Neural crest cell (in vitro differentiated cells): ENCODE measurements at regions not wholly inside any gene's neighbourhood (a gene's known extent, or its start where the extent isn't known, plus 50 kb on each side); places are given as distances from the start of the nearest gene placed in this dataset.
"Not testable (repeated sequence)": the region's sequence is repeated elsewhere in the genome, so short reads cannot be mapped to it uniquely, and the experiment has no call there.

Experiments
- DNase-seq: peaks from one replicate; pipeline ENCODE4 v3.0.0; 2021; ENCODE audit warnings: low read depth, mixed read lengths, low spot score
- H3K27ac Mint-ChIP-seq: one replicate; pipeline ENCODE4 v1.8.0; 2021; ENCODE audit warnings: mild to moderate bottlenecking, mixed read lengths; ENCODE audit not compliant: unreplicated experiment
- H3K27me3 Mint-ChIP-seq: 2 replicates; pipeline ENCODE4 v1.8.0; 2021; ENCODE audit warnings: low read depth, mild to moderate bottlenecking, mixed read lengths
- H3K36me3 Mint-ChIP-seq: 2 replicates; pipeline ENCODE4 v1.8.0; 2021; ENCODE audit warnings: low read depth, mild to moderate bottlenecking, mixed read lengths
- H3K4me1 Mint-ChIP-seq: 2 replicates; pipeline ENCODE4 v1.8.0; 2021; ENCODE audit warnings: mixed read lengths
- H3K4me3 Mint-ChIP-seq: one replicate; pipeline ENCODE4 v1.8.0; 2021; ENCODE audit warnings: mild to moderate bottlenecking, mixed read lengths
- H3K9me3 Mint-ChIP-seq: 2 replicates; pipeline ENCODE4 v1.8.0; 2021; ENCODE audit warnings: mixed read lengths
- TF ChIP-seq, protein P1 (sequence below): fragments of 200-600 bp; sonication (generic); conservative IDR thresholded peaks from 2 replicates; pipeline ENCODE4 v1.5.0; 2021; ENCODE audit warnings: antibody characterized with exemption, mild to moderate bottlenecking

DNA sequence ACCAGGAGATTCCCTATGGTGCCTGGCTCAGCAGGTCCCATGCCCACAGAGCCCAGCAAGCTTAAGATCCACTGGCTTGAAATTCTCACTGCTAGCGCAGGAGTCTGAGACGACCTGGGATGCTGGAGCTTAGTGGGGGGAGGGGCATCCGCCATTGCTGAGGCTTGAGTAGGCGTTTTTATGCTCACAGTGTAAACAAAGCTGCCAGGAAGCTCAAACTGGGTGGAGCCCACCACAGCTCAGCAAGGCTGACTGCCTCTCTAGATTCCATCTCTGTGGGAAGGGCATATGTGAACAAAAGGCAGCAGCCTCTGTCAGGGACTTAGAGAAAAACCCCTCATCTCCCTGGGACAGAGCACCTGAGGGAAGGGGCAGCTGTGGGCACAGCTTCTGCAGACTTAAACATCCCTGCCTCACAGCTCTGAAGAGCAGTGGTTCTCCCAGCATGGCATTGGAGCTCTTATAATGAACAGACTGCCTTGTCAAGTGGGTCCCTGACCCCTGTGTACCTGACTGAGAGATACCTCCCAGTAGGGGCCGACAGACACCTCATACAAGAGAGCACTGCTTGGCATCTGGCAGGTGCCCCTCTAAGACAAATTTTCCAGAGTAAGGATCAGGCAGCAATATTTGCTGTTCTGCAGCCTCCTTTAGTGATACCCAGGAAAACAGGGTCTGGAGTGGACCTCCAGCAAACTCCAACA lies 231.5 kb upstream of the SETMAR start:
- Mint-ChIP-seq H3K4me3 (no peak overlapping the region), H3K4me1 (peaks cover 15% of the 10 kb centered on the region), H3K36me3 (no peaks in the 10 kb centered on the region), H3K27ac (no peak overlapping the region), H3K9me3 (peaks cover 6% of the 10 kb centered on the region), H3K27me3 (no peaks in the 10 kb centered on the region)
- no peak for DNase-seq
- TF ChIP-seq, protein P1, sequence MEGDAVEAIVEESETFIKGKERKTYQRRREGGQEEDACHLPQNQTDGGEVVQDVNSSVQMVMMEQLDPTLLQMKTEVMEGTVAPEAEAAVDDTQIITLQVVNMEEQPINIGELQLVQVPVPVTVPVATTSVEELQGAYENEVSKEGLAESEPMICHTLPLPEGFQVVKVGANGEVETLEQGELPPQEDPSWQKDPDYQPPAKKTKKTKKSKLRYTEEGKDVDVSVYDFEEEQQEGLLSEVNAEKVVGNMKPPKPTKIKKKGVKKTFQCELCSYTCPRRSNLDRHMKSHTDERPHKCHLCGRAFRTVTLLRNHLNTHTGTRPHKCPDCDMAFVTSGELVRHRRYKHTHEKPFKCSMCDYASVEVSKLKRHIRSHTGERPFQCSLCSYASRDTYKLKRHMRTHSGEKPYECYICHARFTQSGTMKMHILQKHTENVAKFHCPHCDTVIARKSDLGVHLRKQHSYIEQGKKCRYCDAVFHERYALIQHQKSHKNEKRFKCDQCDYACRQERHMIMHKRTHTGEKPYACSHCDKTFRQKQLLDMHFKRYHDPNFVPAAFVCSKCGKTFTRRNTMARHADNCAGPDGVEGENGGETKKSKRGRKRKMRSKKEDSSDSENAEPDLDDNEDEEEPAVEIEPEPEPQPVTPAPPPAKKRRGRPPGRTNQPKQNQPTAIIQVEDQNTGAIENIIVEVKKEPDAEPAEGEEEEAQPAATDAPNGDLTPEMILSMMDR: no peak

DNA sequence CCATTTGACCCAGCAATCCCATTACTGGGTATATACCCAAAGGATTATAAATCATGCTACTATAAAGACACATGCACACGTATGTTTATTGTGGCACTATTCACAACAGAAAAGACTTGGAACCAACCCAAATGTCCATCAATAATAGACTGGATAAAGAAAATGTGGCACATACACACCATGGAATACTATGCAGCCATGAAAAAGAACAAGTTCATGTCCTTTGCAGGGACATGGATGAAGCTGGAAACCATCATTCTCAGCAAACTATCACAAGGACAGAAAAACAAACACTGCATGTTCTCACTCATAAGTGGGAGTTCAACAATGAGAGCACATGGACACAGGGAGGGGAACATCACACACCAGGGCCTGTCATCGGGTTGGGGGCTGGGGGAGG lies 225.9 kb upstream of the SETMAR start:
- DNase-seq, H3K9me3 Mint-ChIP-seq, H3K4me1 Mint-ChIP-seq, H3K36me3 Mint-ChIP-seq, H3K27me3 Mint-ChIP-seq, H3K4me3 Mint-ChIP-seq: not testable (repeated sequence)
- H3K27ac Mint-ChIP-seq: peak overlapping the region; percentile 86

- peaks cover 3% of the 10 kb centered on the region for H3K9me3 Mint-ChIP-seq
- no peak overlapping the region for H3K4me3 Mint-ChIP-seq
- DNase-seq: no peak
- TF ChIP-seq, protein P1: no peak
- H3K36me3 Mint-ChIP-seq: no peaks in the 10 kb centered on the region
- H3K4me1 Mint-ChIP-seq: no peaks in the 10 kb centered on the region
- H3K27ac Mint-ChIP-seq: no peak overlapping the region
- H3K27me3 Mint-ChIP-seq: peaks cover 3% of the 10 kb centered on the region
Observed at GRCh38 chr3:4077950-4078349, 225.2 kb upstream of the SETMAR start.

GRCh38 chr3:4078903-4079302 lies 224.3 kb upstream of the SETMAR start:
- Mint-ChIP-seq H3K9me3 (peaks cover 3% of the 10 kb centered on the region), H3K4me1 (no peaks in the 10 kb centered on the region), H3K27ac (no peak overlapping the region), H3K27me3 (peaks cover 5% of the 10 kb centered on the region), H3K36me3 (no peaks in the 10 kb centered on the region), H3K4me3 (no peak overlapping the region)
- TF ChIP-seq, protein P1: no peak
- DNase-seq: no peak

GRCh38 chr3:4079339-4080195 lies 223.6 kb upstream of the SETMAR start:
- no peaks in the 10 kb centered on the region for H3K4me1 Mint-ChIP-seq
- H3K9me3 Mint-ChIP-seq: peaks cover 3% of the 10 kb centered on the region
- no peak overlapping the region for H3K4me3 Mint-ChIP-seq
- TF ChIP-seq, protein P1: no peak
- H3K36me3 Mint-ChIP-seq: no peaks in the 10 kb centered on the region
- H3K27me3 Mint-ChIP-seq: peaks cover 5% of the 10 kb centered on the region
- no peak overlapping the region for H3K27ac Mint-ChIP-seq
- no peak for DNase-seq
